Neutrophil (primary cell): ENCODE measurements at regions not wholly inside any gene's neighbourhood (a gene's known extent, or its start where the extent isn't known, plus 50 kb on each side); places are given as distances from the start of the nearest gene placed in this dataset.

ENCODE experiments used
- H3K27ac ChIP-seq: fragments of 200-600 bp; sonication (generic); 2 replicates; pipeline ENCODE4 v1.5.1; 2016; ENCODE audit warnings: mild to moderate bottlenecking, moderate library complexity
- H3K27me3 ChIP-seq: fragments of 200-600 bp; sonication (generic); 2 replicates; pipeline ENCODE4 v1.6.0; 2016; ENCODE audit warnings: mild to moderate bottlenecking
- H3K36me3 ChIP-seq: fragments of 200-600 bp; sonication (generic); 2 replicates; pipeline ENCODE4 v1.5.1; 2017
- H3K4me1 ChIP-seq, 2 experiments: fragments of 200-600 bp in 1 of 2; sonication (generic) in 1 of 2; 1 replicate in 1 of 2; 2 replicates in 1 of 2; pipeline versions ENCODE4 v1.5.1 to v1.6.1; 2013 to 2016; ENCODE audit warnings: low read depth in 1 of 2, low read length in 1 of 2, mild to moderate bottlenecking in 1 of 2, moderate library complexity in 1 of 2; ENCODE audit not compliant: control insufficient read depth in 1 of 2, insufficient read depth in 1 of 2
- H3K4me3 ChIP-seq, 2 experiments: fragments of 200-600 bp in 1 of 2; sonication (generic) in 1 of 2; 1 replicate in 1 of 2; 2 replicates in 1 of 2; pipeline ENCODE4 v1.5.1; 2013 to 2016; ENCODE audit warnings: low read depth in 1 of 2, low read length in 1 of 2, mild to moderate bottlenecking in 1 of 2, moderate library complexity in 1 of 2
- H3K9me3 ChIP-seq: fragments of 200-600 bp; sonication (generic); 2 replicates; pipeline ENCODE4 v1.5.1; 2016
- CTCF ChIP-seq: fragments of 200-600 bp; sonication (generic); IDR thresholded peaks from 2 replicates; pipeline ENCODE4 v1.5.1; 2016; ENCODE audit warnings: antibody characterized with exemption

GRCh38 chr4:38576767-38577166, 87.2 kb upstream of the KLF3 start:
- Histone ChIP-seq H3K9me3 (no peaks in the 10 kb centered on the region), H3K4me3 (no peak overlapping the region), H3K4me1 (peaks cover 12 to 16% of the 10 kb centered on the region in 2 experiments), H3K27me3 (no peaks in the 10 kb centered on the region), H3K36me3 (no peaks in the 10 kb centered on the region), H3K27ac (no peak overlapping the region)
- TF ChIP-seq CTCF, result no peak

- Histone ChIP-seq H3K27ac (no peak overlapping the region), H3K9me3 (no peaks in the 10 kb centered on the region), H3K4me3 (no peak overlapping the region), H3K36me3 (no peaks in the 10 kb centered on the region), H3K4me1 (peaks cover 12 to 16% of the 10 kb centered on the region in 2 experiments), H3K27me3 (no peaks in the 10 kb centered on the region)
- TF ChIP-seq CTCF, result no peak
Observed at GRCh38 chr4:38577462-38577861, 86.5 kb upstream of the KLF3 start.

- Histone ChIP-seq H3K27me3 (no peaks in the 10 kb centered on the region), H3K4me3 (no peak overlapping the region), H3K27ac (no peak overlapping the region), H3K4me1 (peaks cover 14 to 15% of the 10 kb centered on the region in 2 experiments), H3K36me3 (no peaks in the 10 kb centered on the region), H3K9me3 (no peaks in the 10 kb centered on the region)
- no peak for TF ChIP-seq CTCF
Observed at GRCh38 chr4:38581426-38582106, 82.4 kb upstream of the KLF3 start.

- Histone ChIP-seq H3K36me3 (no peaks in the 10 kb centered on the region), H3K27ac (no peak overlapping the region), H3K27me3 (no peaks in the 10 kb centered on the region), H3K4me3 (no peak overlapping the region), H3K9me3 (no peaks in the 10 kb centered on the region), H3K4me1 (peaks cover 15 to 20% of the 10 kb centered on the region in 2 experiments)
- no peak for TF ChIP-seq CTCF
Observed at GRCh38 chr4:38582445-38582844, 81.6 kb upstream of the KLF3 start.

GRCh38 chr4:38582889-38583470, 81.0 kb upstream of the KLF3 start:
- Histone ChIP-seq H3K27ac (no peak overlapping the region), H3K9me3 (no peaks in the 10 kb centered on the region), H3K4me3 (no peak overlapping the region), H3K27me3 (no peaks in the 10 kb centered on the region), H3K36me3 (no peaks in the 10 kb centered on the region), H3K4me1 (peaks cover 15 to 20% of the 10 kb centered on the region in 2 experiments)
- no peak for TF ChIP-seq CTCF
